VCaP (cell line): ENCODE measurements at regions not wholly inside any gene's neighbourhood (a gene's known extent, or its start where the extent isn't known, plus 50 kb on each side); places are given as distances from the start of the nearest gene placed in this dataset.
A peak's percentile ranks its signal among the peaks of the same experiment; 100 is the strongest.

Experiments used
- H3K27ac ChIP-seq: fragments of 450-650 bp; 2 replicates; pipeline ENCODE4 v1.5.1; 2017
- TF ChIP-seq, protein P1 (sequence below): fragments of 450-650 bp; conservative IDR thresholded peaks from 2 replicates; pipeline ENCODE4 v1.5.1; 2017; ENCODE audit warnings: mild to moderate bottlenecking, moderate library complexity

- TF ChIP-seq, protein P1, sequence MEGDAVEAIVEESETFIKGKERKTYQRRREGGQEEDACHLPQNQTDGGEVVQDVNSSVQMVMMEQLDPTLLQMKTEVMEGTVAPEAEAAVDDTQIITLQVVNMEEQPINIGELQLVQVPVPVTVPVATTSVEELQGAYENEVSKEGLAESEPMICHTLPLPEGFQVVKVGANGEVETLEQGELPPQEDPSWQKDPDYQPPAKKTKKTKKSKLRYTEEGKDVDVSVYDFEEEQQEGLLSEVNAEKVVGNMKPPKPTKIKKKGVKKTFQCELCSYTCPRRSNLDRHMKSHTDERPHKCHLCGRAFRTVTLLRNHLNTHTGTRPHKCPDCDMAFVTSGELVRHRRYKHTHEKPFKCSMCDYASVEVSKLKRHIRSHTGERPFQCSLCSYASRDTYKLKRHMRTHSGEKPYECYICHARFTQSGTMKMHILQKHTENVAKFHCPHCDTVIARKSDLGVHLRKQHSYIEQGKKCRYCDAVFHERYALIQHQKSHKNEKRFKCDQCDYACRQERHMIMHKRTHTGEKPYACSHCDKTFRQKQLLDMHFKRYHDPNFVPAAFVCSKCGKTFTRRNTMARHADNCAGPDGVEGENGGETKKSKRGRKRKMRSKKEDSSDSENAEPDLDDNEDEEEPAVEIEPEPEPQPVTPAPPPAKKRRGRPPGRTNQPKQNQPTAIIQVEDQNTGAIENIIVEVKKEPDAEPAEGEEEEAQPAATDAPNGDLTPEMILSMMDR = no peak
- H3K27ac ChIP-seq = no peak overlapping the region
Measured at GRCh38 chr2:173821451-173821850, 143.7 kb downstream of the SP3 start.

GRCh38 chr2:173822889-173823542 lies 142.2 kb downstream of the SP3 start:
- H3K27ac ChIP-seq = no peak overlapping the region

GRCh38 chr2:173823543-173823939 lies 141.6 kb downstream of the SP3 start:
- H3K27ac ChIP-seq = no peak overlapping the region
- TF ChIP-seq, protein P1 = no peak

More at GRCh38 chr2:173822889-173823542, 142.2 kb downstream of the SP3 start:
- TF ChIP-seq, protein P1 = no peak

- H3K27ac ChIP-seq = peak overlapping the region; percentile 68
- TF ChIP-seq, protein P1 = no peak
Measured at GRCh38 chr2:173828189-173829142, 136.7 kb downstream of the SP3 start.

DNA sequence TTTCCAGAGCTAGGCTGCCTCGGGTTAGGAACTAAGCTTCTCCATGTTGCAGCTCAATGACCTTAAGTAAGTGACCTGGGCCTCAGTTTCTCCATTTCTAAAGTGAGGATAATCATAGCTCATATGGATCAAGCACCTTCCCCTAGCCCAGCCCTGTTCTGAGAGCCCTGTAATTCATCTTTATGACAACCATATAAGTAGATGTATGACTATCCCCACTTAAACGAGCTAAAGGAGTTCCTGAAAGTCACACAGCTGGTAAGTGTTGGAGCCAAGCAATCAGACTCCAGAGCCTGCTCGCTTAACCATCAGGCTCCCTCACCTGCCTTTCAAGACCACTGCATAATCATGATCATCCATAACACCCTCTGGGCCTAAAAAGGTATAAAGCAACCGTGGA lies 135.4 kb downstream of the SP3 start:
- H3K27ac ChIP-seq = peak overlapping the region; percentile 68
- TF ChIP-seq, protein P1 = no peak

DNA sequence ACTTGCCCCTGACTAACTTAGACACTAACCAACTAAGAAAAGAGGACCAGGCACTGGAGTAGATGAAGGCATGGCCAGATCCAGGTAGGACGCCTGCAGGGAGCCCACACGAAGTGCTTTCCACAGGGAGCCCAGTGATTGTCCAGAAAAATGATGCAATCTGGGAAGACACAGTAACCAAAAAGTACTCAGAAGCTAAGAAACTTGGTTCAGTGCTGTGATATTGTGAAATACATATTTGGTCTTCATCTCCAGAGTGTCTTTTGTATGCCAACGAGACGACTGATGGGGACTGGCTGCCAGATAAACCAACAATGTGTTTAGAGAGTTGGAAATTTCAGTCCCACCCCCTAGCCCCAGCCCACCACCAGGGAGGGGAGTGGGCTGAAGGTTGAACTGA lies 135.0 kb downstream of the SP3 start:
- H3K27ac ChIP-seq = peak overlapping the region; percentile 68
- TF ChIP-seq, protein P1 = no peak

GRCh38 chr2:173831312-173832229 lies 133.6 kb downstream of the SP3 start:
- H3K27ac ChIP-seq = peak overlapping the region; percentile 68
- TF ChIP-seq, protein P1 = no peak
